ENCODE measurements at regions not wholly inside any gene's neighbourhood (a gene's known extent, or its start where the extent isn't known, plus 50 kb on each side); places are given as distances from the start of the nearest gene placed in this dataset.

GRCh38 chr5:23445573-23445972 lies 61.8 kb upstream of the PRDM9 start:
- ATAC-seq (no peak), DNase-seq (ENCODE audit: low read depth, low spot score) (no peak)
- TF ChIP-seq SIN3A (IDR thresholded peaks at IDR 0.05; ENCODE audit: borderline replicate concordance, insufficient read depth, low read depth, low read length): no peak
- ChIA-PET POLR2A (no interaction called here), CTCF (no interaction called here)
- in situ Hi-C loops (cut with HindIII; ENCODE audit: low pct_unique_long_range_greater_than_20kb, low sequenced_read_pairs): no loop called here
- no TSS peak for BruUV-seq (replicated peaks)
- H3K4me1 ChIP-seq (ENCODE audit: control insufficient read depth, insufficient read depth, low read length): no peaks in the 10 kb centered on the region
- H3K9me3 ChIP-seq (ENCODE audit: control insufficient read depth, insufficient read depth, low read depth, low read length): no peaks in the 10 kb centered on the region
- no peaks in the 10 kb centered on the region for H3K36me3 ChIP-seq (ENCODE audit: control insufficient read depth, insufficient read depth, low read length)
- intact Hi-C loops (cut with micrococcal nuclease; ENCODE audit: unreplicated experiment): no loop called here
- no peak overlapping the region for H3K4me3 ChIP-seq (ENCODE audit: low read depth in 2 of 2, low read length in 2 of 2)
- H3K27ac ChIP-seq (ENCODE audit: low read length): no peak overlapping the region
- H3K27me3 ChIP-seq (ENCODE audit: control insufficient read depth, insufficient read depth, low read length): no peaks in the 10 kb centered on the region

GRCh38 chr5:23440703-23441102 lies 66.7 kb upstream of the PRDM9 start:
- no peak overlapping the region for H3K4me3 ChIP-seq (ENCODE audit: low read depth in 2 of 2, low read length in 2 of 2)
- H3K9me3 ChIP-seq (ENCODE audit: control insufficient read depth, insufficient read depth, low read depth, low read length): no peaks in the 10 kb centered on the region
- POLR2A ChIA-PET: no interaction called here
- no peak overlapping the region for H3K27ac ChIP-seq (ENCODE audit: low read length)
- BruUV-seq (replicated peaks): no TSS peak
- TF ChIP-seq SIN3A (IDR thresholded peaks at IDR 0.05; ENCODE audit: borderline replicate concordance, insufficient read depth, low read depth, low read length) (no peak), CTCF (IDR thresholded peaks at IDR 0.05) (no peak), TCF7L2 (IDR thresholded peaks at IDR 0.05; ENCODE audit: low read depth, low read length) (no peak), REST (IDR thresholded peaks at IDR 0.05; ENCODE audit: insufficient read depth in 1 of 2, low read depth in 2 of 2, low read length in 1 of 2) (no peak), POLR2AphosphoS5 (IDR thresholded peaks at IDR 0.05; ENCODE audit: low read depth, low read length) (no peak)
- intact Hi-C loops (cut with micrococcal nuclease; ENCODE audit: unreplicated experiment) (no loop called here), in situ Hi-C loops (cut with HindIII; ENCODE audit: low pct_unique_long_range_greater_than_20kb, low sequenced_read_pairs) (no loop called here)
- no peaks in the 10 kb centered on the region for H3K36me3 ChIP-seq (ENCODE audit: control insufficient read depth, insufficient read depth, low read length)
- no peaks in the 10 kb centered on the region for H3K4me1 ChIP-seq (ENCODE audit: control insufficient read depth, insufficient read depth, low read length)
- DNase-seq (ENCODE audit: low read depth, low spot score) (no peak), ATAC-seq (no peak)
- CTCF ChIA-PET: no interaction called here
- H3K27me3 ChIP-seq (ENCODE audit: control insufficient read depth, insufficient read depth, low read length): no peaks in the 10 kb centered on the region

GRCh38 chr5:23437011-23437410 lies 70.4 kb upstream of the PRDM9 start:
- Histone ChIP-seq H3K27ac (ENCODE audit: low read length) (no peak overlapping the region), H3K4me3 (ENCODE audit: low read depth in 2 of 2, low read length in 2 of 2) (no peak overlapping the region), H3K9me3 (ENCODE audit: control insufficient read depth, insufficient read depth, low read depth, low read length) (no peaks in the 10 kb centered on the region), H3K36me3 (ENCODE audit: control insufficient read depth, insufficient read depth, low read length) (no peaks in the 10 kb centered on the region), H3K4me1 (ENCODE audit: control insufficient read depth, insufficient read depth, low read length) (no peaks in the 10 kb centered on the region), H3K27me3 (ENCODE audit: control insufficient read depth, insufficient read depth, low read length) (no peaks in the 10 kb centered on the region)
- in situ Hi-C loops (cut with HindIII; ENCODE audit: low pct_unique_long_range_greater_than_20kb, low sequenced_read_pairs): no loop called here
- ChIA-PET CTCF (no interaction called here), POLR2A (no interaction called here)
- no TSS peak for BruUV-seq (replicated peaks)
- DNase-seq (ENCODE audit: low read depth, low spot score) (no peak), ATAC-seq (no peak)
- TF ChIP-seq REST (IDR thresholded peaks at IDR 0.05; ENCODE audit: insufficient read depth in 1 of 2, low read depth in 2 of 2, low read length in 1 of 2): no peak
- no peak for TF ChIP-seq SIN3A (IDR thresholded peaks at IDR 0.05; ENCODE audit: borderline replicate concordance, insufficient read depth, low read depth, low read length)
- TF ChIP-seq POLR2AphosphoS5 (IDR thresholded peaks at IDR 0.05; ENCODE audit: low read depth, low read length): no peak
- TF ChIP-seq CTCF (IDR thresholded peaks at IDR 0.05): no peak
- TF ChIP-seq TCF7L2 (IDR thresholded peaks at IDR 0.05; ENCODE audit: low read depth, low read length): no peak
- intact Hi-C loops (cut with micrococcal nuclease; ENCODE audit: unreplicated experiment): no loop called here
